Spleen (tissue), 11 donors: ENCODE measurements at regions not wholly inside any gene's neighbourhood (a gene's known extent, or its start where the extent isn't known, plus 50 kb on each side); places are given as distances from the start of the nearest gene placed in this dataset.

Source experiments
- DNase-seq: peaks from one replicate; pipeline ENCODE4 v3.0.0-alpha.2; 2020
- H3K27ac ChIP-seq, 8 donors: fragments of 200-600 bp; sonication (generic) in 7 of 8; 1 replicate in 4 of 8; 2 replicates in 4 of 8; pipeline versions ENCODE4 v1.5.0 to v1.8.0; 2016 to 2021; ENCODE audit warnings: inconsistent platforms in 4 of 8, mild to moderate bottlenecking in 4 of 8, moderate library complexity in 1 of 8
- H3K27me3 ChIP-seq, 7 donors: fragments of 200-600 bp; sonication (generic) in 6 of 7; replicated peaks in 1 of 7; 1 replicate in 4 of 7; 2 replicates in 3 of 7; pipeline versions ENCODE4 v1.5.0 to v1.8.0; 2016 to 2021; ENCODE audit warnings: inconsistent platforms in 3 of 7, mild to moderate bottlenecking in 1 of 7
- H3K36me3 ChIP-seq, 6 donors: fragments of 200-600 bp; sonication (generic) in 5 of 6; 1 replicate in 4 of 6; 2 replicates in 2 of 6; pipeline versions ENCODE4 v1.5.0 to v1.8.0; 2016 to 2021; ENCODE audit warnings: inconsistent platforms in 2 of 6
- H3K4me1 ChIP-seq, 6 donors: fragments of 200-600 bp; sonication (generic) in 5 of 6; 1 replicate in 3 of 6; 2 replicates in 3 of 6; pipeline versions ENCODE4 v1.5.0 to v1.8.0; 2016 to 2021; ENCODE audit warnings: inconsistent platforms in 3 of 6
- H3K4me3 ChIP-seq, 8 donors: fragments of 200-600 bp; sonication (generic) in 7 of 8; 1 replicate in 4 of 8; 2 replicates in 4 of 8; pipeline versions ENCODE4 v1.5.0 to v1.8.0; 2016 to 2021; ENCODE audit warnings: inconsistent platforms in 4 of 8, mild to moderate bottlenecking in 4 of 8, moderate library complexity in 2 of 8
- H3K9me3 ChIP-seq, 8 donors: fragments of 200-600 bp; sonication (generic) in 7 of 8; 1 replicate in 4 of 8; 2 replicates in 4 of 8; pipeline versions ENCODE4 v1.5.0 to v1.8.0; 2016 to 2021; ENCODE audit warnings: inconsistent platforms in 4 of 8
- POLR2A ChIP-seq, 3 donors: fragments of 450-650 bp; IDR thresholded peaks; one replicate each; pipeline ENCODE4 v1.5.1; 2017; ENCODE audit warnings: antibody characterized with exemption in 3 of 3, mild to moderate bottlenecking in 1 of 3
- POLR2AphosphoS5 ChIP-seq, 3 donors: sonication (generic); formaldehyde crosslinking; IDR thresholded peaks; one replicate each; pipeline ENCODE4 v1.5.1; 2017; ENCODE audit warnings: antibody characterized with exemption in 3 of 3
- WGBS, 5 donors: extraction: QIAGEN DNeasy Blood & Tissue Kit in 3 of 5; methylation state at CpG; one replicate each; pipeline versions ENCODE4 v1.1.5 to v1.1.7; 2013 to 2018; 5-methylcytosine and 5-hydroxymethylcytosine counted together
- intact Hi-C: fragments of 100-400 bp; cut with DNase I; formaldehyde crosslinking; loops from one replicate; pipeline ENCODE4 v1.15.0; 2023; ENCODE audit warnings: low total_unique reads
- TF ChIP-seq, protein P1 (sequence below), 11 experiments: fragments of 200-600 bp in 7 of 11; fragments of 450-650 bp in 4 of 11; sonication (generic) in 4 of 11; IDR thresholded peaks in 8 of 11; conservative IDR thresholded peaks in 3 of 11; 1 replicate in 7 of 11; 2 replicates in 4 of 11; pipeline versions ENCODE4 v1.4.0 to v1.8.0; 2016 to 2021; ENCODE audit warnings: antibody characterized with exemption in 11 of 11, inconsistent platforms in 4 of 11, mild to moderate bottlenecking in 1 of 11
- donor health status: healthy with polysubstance abuse.
- donor health status: DM: no; HTN: no; CAD: no; lungs with moderate emphysema.
- donor health status: DM: no; HTN: no; CAD: no.
- donor health status: Bipolar disorder and iron deficiency.
- donor health status: healthy.
- donor health status: DM: no; HTN: no; CAD: no.
- donor health status: DM: yes; HTN: yes; CAD: no.

DNA sequence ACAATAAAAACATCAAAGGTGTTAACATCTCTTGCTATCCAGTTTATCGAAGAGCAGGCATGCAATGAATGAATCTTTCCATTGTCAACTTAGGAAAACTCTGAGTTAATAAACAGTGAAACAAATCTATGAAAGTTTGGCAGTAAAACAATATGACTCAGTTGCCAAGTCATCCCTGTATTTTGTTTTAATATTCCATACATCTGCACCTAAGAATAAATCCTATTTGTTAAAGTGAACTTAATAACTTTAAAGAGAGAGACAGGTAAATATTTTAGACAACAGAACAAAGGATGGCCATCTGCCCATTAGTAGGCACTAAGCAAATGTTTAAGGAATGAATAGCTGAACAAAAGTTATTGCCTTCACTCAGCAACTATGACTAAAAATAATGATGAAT lies 700.5 kb upstream of the CELF2 start:
- Histone ChIP-seq H3K27ac (no peak overlapping the region), H3K4me3 (no peak overlapping the region), H3K36me3 (no peaks in the 10 kb centered on the region), H3K27me3 (no peaks in the 10 kb centered on the region), H3K9me3 (no peaks in the 10 kb centered on the region), H3K4me1 (no peaks in the 10 kb centered on the region)
- 82 to 92% (median 83%) methylated on average over 1 of the region's 1 CpG for WGBS, 5 donors
- intact Hi-C loops = no loop called here
- DNase-seq = no peak
- TF ChIP-seq, protein P1, sequence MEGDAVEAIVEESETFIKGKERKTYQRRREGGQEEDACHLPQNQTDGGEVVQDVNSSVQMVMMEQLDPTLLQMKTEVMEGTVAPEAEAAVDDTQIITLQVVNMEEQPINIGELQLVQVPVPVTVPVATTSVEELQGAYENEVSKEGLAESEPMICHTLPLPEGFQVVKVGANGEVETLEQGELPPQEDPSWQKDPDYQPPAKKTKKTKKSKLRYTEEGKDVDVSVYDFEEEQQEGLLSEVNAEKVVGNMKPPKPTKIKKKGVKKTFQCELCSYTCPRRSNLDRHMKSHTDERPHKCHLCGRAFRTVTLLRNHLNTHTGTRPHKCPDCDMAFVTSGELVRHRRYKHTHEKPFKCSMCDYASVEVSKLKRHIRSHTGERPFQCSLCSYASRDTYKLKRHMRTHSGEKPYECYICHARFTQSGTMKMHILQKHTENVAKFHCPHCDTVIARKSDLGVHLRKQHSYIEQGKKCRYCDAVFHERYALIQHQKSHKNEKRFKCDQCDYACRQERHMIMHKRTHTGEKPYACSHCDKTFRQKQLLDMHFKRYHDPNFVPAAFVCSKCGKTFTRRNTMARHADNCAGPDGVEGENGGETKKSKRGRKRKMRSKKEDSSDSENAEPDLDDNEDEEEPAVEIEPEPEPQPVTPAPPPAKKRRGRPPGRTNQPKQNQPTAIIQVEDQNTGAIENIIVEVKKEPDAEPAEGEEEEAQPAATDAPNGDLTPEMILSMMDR (IDR thresholded peaks at IDR 0.05 in 8 of 11, conservative IDR thresholded peaks at IDR 0.05 in 3 of 11) = no peak
- no peak for TF ChIP-seq POLR2A (IDR thresholded peaks at IDR 0.05)
- TF ChIP-seq POLR2AphosphoS5 (IDR thresholded peaks at IDR 0.05) = no peak

DNA sequence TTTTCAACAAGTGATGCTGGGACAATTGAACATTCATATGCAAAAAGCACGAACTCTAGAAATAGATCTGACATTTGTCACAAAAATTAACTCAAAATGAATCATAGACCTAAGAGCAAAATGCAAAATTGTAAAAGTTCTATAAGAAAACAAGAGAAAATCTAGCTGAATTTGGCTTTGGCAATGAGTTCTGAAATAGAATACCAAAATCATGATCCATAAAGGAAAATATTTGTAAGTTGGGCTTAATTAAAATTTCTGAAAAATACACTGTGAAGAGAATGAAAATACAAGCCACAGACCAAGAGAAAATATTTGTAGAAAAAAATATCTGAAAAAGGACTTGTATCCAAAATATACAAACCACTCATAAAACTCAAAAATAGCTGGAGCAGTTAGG lies 698.8 kb upstream of the CELF2 start:
- Histone ChIP-seq H3K27ac (no peak overlapping the region), H3K9me3 (no peaks in the 10 kb centered on the region), H3K4me3 (no peak overlapping the region), H3K36me3 (no peaks in the 10 kb centered on the region), H3K27me3 (no peaks in the 10 kb centered on the region), H3K4me1 (no peaks in the 10 kb centered on the region)
- intact Hi-C loops = no loop called here
- 54 to 77% (median 67%) methylated on average over 1 of the region's 1 CpG for WGBS, 5 donors
- DNase-seq = no peak
- TF ChIP-seq, protein P1 (IDR thresholded peaks at IDR 0.05 in 8 of 11, conservative IDR thresholded peaks at IDR 0.05 in 3 of 11) = no peak
- TF ChIP-seq POLR2AphosphoS5 (IDR thresholded peaks at IDR 0.05) = no peak
- TF ChIP-seq POLR2A (IDR thresholded peaks at IDR 0.05) = no peak

DNA sequence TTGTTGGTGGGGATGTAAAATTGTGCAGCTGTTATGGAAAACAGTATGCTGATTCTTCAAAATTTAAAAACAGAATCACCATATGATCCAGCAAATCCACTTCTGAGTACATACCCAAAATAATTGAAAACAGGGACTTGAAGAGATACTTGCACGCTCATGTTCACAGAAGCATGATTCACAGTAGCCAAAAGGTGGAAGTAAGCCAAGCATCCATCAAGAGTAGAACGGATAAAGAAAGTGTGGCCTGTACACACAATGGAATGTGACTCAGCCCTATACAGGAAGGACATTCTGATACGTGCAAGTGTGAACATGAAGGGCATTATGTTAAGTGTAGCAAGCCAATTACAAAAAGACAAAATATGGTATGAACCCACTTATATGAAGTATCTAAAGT lies 696.7 kb upstream of the CELF2 start:
- DNase-seq = no peak
- TF ChIP-seq, protein P1 (IDR thresholded peaks at IDR 0.05 in 8 of 11, conservative IDR thresholded peaks at IDR 0.05 in 3 of 11) = no peak
- TF ChIP-seq POLR2AphosphoS5 (IDR thresholded peaks at IDR 0.05) (no peak), POLR2A (IDR thresholded peaks at IDR 0.05) (no peak)
- intact Hi-C loops = no loop called here

DNA sequence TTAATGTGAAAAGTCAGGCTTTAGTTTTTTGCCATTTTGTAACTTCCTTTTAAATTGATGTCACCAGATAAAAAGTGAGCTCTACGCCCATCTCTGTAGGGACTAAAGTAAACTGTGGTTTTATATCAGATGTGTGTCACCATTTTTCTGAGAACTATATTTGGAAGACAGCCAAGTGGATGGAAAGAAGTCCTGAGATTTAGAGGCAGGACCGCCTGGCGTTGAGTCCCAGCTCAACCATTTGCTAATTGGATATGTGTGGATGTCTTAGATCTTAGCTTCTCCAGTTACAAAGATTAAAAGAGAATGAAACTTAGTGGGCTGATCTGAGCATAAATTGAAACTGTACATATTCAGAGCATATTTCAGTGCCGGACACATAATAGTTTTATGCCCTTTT lies 691.6 kb upstream of the CELF2 start:
- H3K36me3 ChIP-seq = no peaks in the 10 kb centered on the region
- WGBS, 5 donors = 72 to 82% (median 78%) methylated on average over 4 of the region's 4 CpGs
- H3K9me3 ChIP-seq = no peaks in the 10 kb centered on the region
- H3K4me1 ChIP-seq = no peaks in the 10 kb centered on the region
- intact Hi-C loops = no loop called here
- no peaks in the 10 kb centered on the region for H3K27me3 ChIP-seq
- H3K4me3 ChIP-seq = no peak overlapping the region
- TF ChIP-seq, protein P1 (IDR thresholded peaks at IDR 0.05 in 8 of 11, conservative IDR thresholded peaks at IDR 0.05 in 3 of 11) = no peak
- TF ChIP-seq POLR2A (IDR thresholded peaks at IDR 0.05) = no peak
- no peak for TF ChIP-seq POLR2AphosphoS5 (IDR thresholded peaks at IDR 0.05)
- H3K27ac ChIP-seq = no peak overlapping the region
- no peak for DNase-seq

More for the DNA sequence above, 696.7 kb upstream of the CELF2 start:
- 56 to 76% (median 67%) methylated on average over 3 of the region's 3 CpGs for WGBS, 5 donors
- Histone ChIP-seq H3K4me1 (no peaks in the 10 kb centered on the region), H3K27ac (no peak overlapping the region), H3K4me3 (no peak overlapping the region), H3K27me3 (no peaks in the 10 kb centered on the region), H3K36me3 (no peaks in the 10 kb centered on the region), H3K9me3 (no peaks in the 10 kb centered on the region)
